ENCODE measurements at regions not wholly inside any gene's neighbourhood (a gene's known extent, or its start where the extent isn't known, plus 50 kb on each side); places are given as distances from the start of the nearest gene placed in this dataset.

- no peak for TF ChIP-seq CTCF (IDR thresholded peaks at IDR 0.05; ENCODE audit: control extremely low read depth, extremely low read depth, low read depth, missing control alignments)
- DNase-seq (ENCODE audit: extremely low spot score): no peak
- CTCF ChIA-PET: no interaction called here
- POLR2A ChIA-PET: no interaction called here
Measured at GRCh38 chr11:18878211-18878610, 61.0 kb downstream of the MRGPRX1 start.

- no peak for DNase-seq (ENCODE audit: extremely low spot score)
- TF ChIP-seq CTCF (IDR thresholded peaks at IDR 0.05; ENCODE audit: control extremely low read depth, extremely low read depth, low read depth, missing control alignments): no peak
- POLR2A ChIA-PET: no interaction called here
- CTCF ChIA-PET: interaction anchor here (0.9 to 1.3 kb wide), 3 partner anchors 10 to 21 kb away, joined by 3 read pairs; no protein-coding TSS in a partner anchor
Measured at GRCh38 chr11:18865951-18866350, 73.3 kb downstream of the MRGPRX1 start.

GRCh38 chr11:18865261-18865660 is 73.7 kb upstream of the PTPN5 start:
- CTCF ChIA-PET: interaction anchor here (0.9 to 1.3 kb wide), 3 partner anchors 11 to 20 kb away, joined by 3 read pairs; no protein-coding TSS in a partner anchor
- POLR2A ChIA-PET: no interaction called here
- no peak for DNase-seq (ENCODE audit: extremely low spot score)
- TF ChIP-seq CTCF (IDR thresholded peaks at IDR 0.05; ENCODE audit: control extremely low read depth, extremely low read depth, low read depth, missing control alignments): no peak

GRCh38 chr11:18853086-18853720 is 61.6 kb upstream of the PTPN5 start:
- POLR2A ChIA-PET: no interaction called here
- peak; percentile 46 for TF ChIP-seq CTCF (IDR thresholded peaks at IDR 0.05; ENCODE audit: control extremely low read depth, extremely low read depth, low read depth, missing control alignments)
- CTCF ChIA-PET: interaction anchor here (1.0 to 3.2 kb wide), 11 partner anchors 10 to 747 kb away, joined by 3 to 18 read pairs (median 4); partner anchors contain the start of gene SAAL1
- DNase-seq (ENCODE audit: extremely low spot score): peak; percentile 30

GRCh38 chr11:18849406-18849805 is 57.8 kb upstream of the PTPN5 start:
- no peak for TF ChIP-seq CTCF (IDR thresholded peaks at IDR 0.05; ENCODE audit: control extremely low read depth, extremely low read depth, low read depth, missing control alignments)
- ChIA-PET CTCF (interaction anchor here (1.8 kb wide), 1 partner anchor 20 kb away, joined by 5 read pairs; no protein-coding TSS in a partner anchor), POLR2A (no interaction called here)
- DNase-seq (ENCODE audit: extremely low spot score): no peak

GRCh38 chr11:18844753-18845367 is 53.3 kb upstream of the PTPN5 start:
- TF ChIP-seq CTCF (IDR thresholded peaks at IDR 0.05; ENCODE audit: control extremely low read depth, extremely low read depth, low read depth, missing control alignments): peak; percentile 73
- ChIA-PET POLR2A (no interaction called here), CTCF (interaction anchor here (0.6 to 2.2 kb wide), 6 partner anchors 16 to 739 kb away, joined by 3 to 6 read pairs (median 3); partner anchors contain the start of gene SAAL1)
- DNase-seq (ENCODE audit: extremely low spot score): peak; percentile 28

All from GM10248 (cell line).